ENCODE measurements at regions not wholly inside any gene's neighbourhood (a gene's known extent, or its start where the extent isn't known, plus 50 kb on each side); places are given as distances from the start of the nearest gene placed in this dataset.
"Not testable (repeated sequence)": the region's sequence is repeated elsewhere in the genome, so short reads cannot be mapped to it uniquely, and the experiment has no call there.

DNA sequence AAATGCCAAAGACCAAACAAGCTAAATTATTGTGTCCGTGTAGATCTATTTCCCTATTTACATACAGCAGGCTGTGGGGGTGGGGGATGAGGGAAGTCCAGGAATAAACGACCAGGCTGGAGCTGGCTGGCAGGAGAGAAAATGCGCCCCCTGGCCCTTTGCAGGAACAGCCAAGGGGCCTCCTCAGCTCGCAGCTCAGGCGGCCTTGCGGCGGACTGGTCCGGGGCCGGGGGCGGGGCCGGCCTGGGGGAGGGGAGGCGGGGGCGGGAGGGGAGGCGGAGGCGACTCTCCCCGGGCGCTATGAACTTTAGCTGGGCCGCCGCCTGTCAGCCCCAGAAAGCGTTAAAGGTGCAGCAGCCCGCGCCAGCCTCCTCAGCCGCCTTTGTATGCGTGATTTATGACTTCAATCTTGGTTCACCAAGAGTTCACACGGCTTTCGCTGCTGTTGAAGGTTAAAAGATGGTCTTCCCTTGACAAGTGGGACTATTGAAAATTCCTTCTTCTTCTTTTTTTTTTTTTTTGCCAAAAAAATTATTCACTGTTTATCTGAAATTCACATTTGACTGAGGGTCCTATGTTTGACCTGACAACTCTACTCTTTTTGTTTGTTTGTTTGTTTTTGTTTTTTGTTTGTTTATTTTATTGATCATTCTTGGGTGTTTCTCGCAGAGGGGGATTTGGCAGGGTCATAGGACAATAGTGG, 967.0 kb upstream of the DEFB115 start:
- H3K4me3 ChIP-seq (ENCODE audit: insufficient read depth, low read length, poor library complexity, severe bottlenecking); H3K9ac ChIP-seq (ENCODE audit: low read length); H3K27ac ChIP-seq (ENCODE audit: low read depth, low read length); H3K9me3 ChIP-seq (ENCODE audit: insufficient read depth, low read length); H3K9me2 ChIP-seq (replicated peaks; ENCODE audit: insufficient read depth, low read length); H2AFZ ChIP-seq (ENCODE audit: low read depth, low read length, severe bottlenecking); H3K79me2 ChIP-seq (ENCODE audit: insufficient read depth, low read length); H3F3A ChIP-seq (ENCODE audit: insufficient read depth); H4K20me1 ChIP-seq (ENCODE audit: low read depth, low read length); H3K4me2 ChIP-seq (ENCODE audit: low read depth, low read length, poor library complexity, severe bottlenecking); H3K36me3 ChIP-seq (ENCODE audit: low read length); H3K27me3 ChIP-seq (ENCODE audit: low read length): not testable (repeated sequence)

DNA sequence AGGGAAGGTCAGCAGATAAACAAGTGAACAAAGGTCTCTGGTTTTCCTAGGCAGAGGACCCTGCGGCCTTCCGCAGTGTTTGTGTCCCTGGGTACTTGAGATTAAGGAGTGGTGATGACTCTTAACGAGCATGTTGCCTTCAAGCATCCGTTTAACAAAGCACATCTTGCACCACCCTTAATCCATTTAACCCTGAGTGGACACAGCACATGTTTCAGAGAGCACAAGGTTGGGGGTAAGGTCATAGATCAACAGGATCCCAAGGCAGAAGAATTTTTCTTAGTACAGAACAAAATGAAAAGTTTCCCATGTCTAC, 966.4 kb upstream of the DEFB115 start:
- not testable (repeated sequence) for H2AFZ ChIP-seq (ENCODE audit: low read depth, low read length, severe bottlenecking); H3K36me3 ChIP-seq (ENCODE audit: low read length); H3K27me3 ChIP-seq (ENCODE audit: low read length); H4K20me1 ChIP-seq (ENCODE audit: low read depth, low read length); H3K9me2 ChIP-seq (replicated peaks; ENCODE audit: insufficient read depth, low read length); H3K79me2 ChIP-seq (ENCODE audit: insufficient read depth, low read length); H3F3A ChIP-seq (ENCODE audit: insufficient read depth); H3K9ac ChIP-seq (ENCODE audit: low read length); H3K4me3 ChIP-seq (ENCODE audit: insufficient read depth, low read length, poor library complexity, severe bottlenecking); H3K9me3 ChIP-seq (ENCODE audit: insufficient read depth, low read length); H3K27ac ChIP-seq (ENCODE audit: low read depth, low read length); H3K4me2 ChIP-seq (ENCODE audit: low read depth, low read length, poor library complexity, severe bottlenecking)

DNA sequence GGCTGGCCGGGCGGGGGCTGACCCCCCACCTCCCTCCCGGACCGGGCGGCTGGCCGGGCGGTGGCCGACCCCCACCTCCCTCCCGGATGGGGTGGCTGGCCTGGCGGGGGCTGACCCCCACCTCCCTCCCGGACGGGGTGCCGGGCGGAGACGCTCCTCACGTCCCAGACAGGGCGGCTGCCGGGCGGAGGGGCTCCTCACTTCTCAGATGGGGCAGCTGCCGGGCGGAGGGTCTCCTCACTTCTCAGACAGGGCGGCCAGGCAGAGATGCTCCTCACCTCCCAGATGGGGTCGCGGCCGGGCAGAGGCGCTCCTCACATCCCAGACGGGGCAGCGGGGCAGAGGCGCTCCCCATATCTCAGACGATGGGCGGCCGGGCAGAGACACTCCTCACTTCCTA, 965.8 kb upstream of the DEFB115 start:
- H3K4me3 ChIP-seq (ENCODE audit: insufficient read depth, low read length, poor library complexity, severe bottlenecking); H3K36me3 ChIP-seq (ENCODE audit: low read length); H3K4me2 ChIP-seq (ENCODE audit: low read depth, low read length, poor library complexity, severe bottlenecking); H3K9me2 ChIP-seq (replicated peaks; ENCODE audit: insufficient read depth, low read length); H2AFZ ChIP-seq (ENCODE audit: low read depth, low read length, severe bottlenecking); H3K9me3 ChIP-seq (ENCODE audit: insufficient read depth, low read length); H3K79me2 ChIP-seq (ENCODE audit: insufficient read depth, low read length); H4K20me1 ChIP-seq (ENCODE audit: low read depth, low read length); H3K27me3 ChIP-seq (ENCODE audit: low read length); H3K9ac ChIP-seq (ENCODE audit: low read length); H3K27ac ChIP-seq (ENCODE audit: low read depth, low read length); H3F3A ChIP-seq (ENCODE audit: insufficient read depth): not testable (repeated sequence)

DNA sequence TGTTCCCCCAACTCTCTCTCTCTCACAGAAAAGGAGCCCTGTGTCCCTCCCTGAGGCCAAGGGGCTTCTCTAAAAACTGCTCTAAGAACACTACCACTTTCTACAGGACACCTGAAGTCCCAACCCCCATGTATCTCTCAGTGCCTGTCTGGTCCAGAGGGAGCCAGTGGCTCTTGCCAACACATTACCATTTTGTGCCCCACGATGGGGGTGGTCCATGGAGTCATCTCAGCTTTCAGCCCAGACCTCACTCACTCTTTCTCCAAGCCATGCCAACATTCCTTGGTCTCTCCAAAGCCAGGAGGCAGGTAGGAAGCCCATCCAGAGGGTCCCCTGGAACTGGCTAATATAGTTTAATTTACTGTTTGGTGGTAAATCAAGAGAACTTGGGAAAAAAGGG, 962.1 kb upstream of the DEFB115 start:
- H3F3A ChIP-seq (ENCODE audit: insufficient read depth); H3K36me3 ChIP-seq (ENCODE audit: low read length); H3K9me2 ChIP-seq (replicated peaks; ENCODE audit: insufficient read depth, low read length); H3K4me3 ChIP-seq (ENCODE audit: insufficient read depth, low read length, poor library complexity, severe bottlenecking); H3K79me2 ChIP-seq (ENCODE audit: insufficient read depth, low read length); H3K4me2 ChIP-seq (ENCODE audit: low read depth, low read length, poor library complexity, severe bottlenecking); H3K9ac ChIP-seq (ENCODE audit: low read length); H3K9me3 ChIP-seq (ENCODE audit: insufficient read depth, low read length); H3K27me3 ChIP-seq (ENCODE audit: low read length); H3K27ac ChIP-seq (ENCODE audit: low read depth, low read length); H4K20me1 ChIP-seq (ENCODE audit: low read depth, low read length); H2AFZ ChIP-seq (ENCODE audit: low read depth, low read length, severe bottlenecking): not testable (repeated sequence)

DNA sequence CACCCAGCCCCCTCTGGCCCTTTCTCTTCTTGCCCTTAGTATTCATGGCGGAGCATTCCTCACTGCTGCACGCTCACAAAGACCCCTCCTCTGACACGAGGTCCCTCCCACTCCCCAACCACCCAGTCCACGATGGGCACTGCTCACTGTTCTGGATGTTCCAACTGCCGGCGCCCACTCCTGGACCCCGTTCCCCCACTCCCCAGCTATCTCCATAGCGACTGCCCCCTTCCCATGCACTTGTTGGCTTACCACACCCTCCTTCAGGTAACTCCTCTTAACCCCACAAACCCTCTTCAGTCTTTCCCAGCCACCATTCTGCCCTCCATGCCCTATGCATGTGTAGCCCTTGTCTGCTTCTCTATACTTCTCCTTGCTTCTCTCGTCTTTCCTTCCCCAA, 961.5 kb upstream of the DEFB115 start:
- not testable (repeated sequence) for H3K4me2 ChIP-seq (ENCODE audit: low read depth, low read length, poor library complexity, severe bottlenecking); H3K36me3 ChIP-seq (ENCODE audit: low read length); H3K9me3 ChIP-seq (ENCODE audit: insufficient read depth, low read length); H3K27me3 ChIP-seq (ENCODE audit: low read length); H4K20me1 ChIP-seq (ENCODE audit: low read depth, low read length); H3K9ac ChIP-seq (ENCODE audit: low read length); H2AFZ ChIP-seq (ENCODE audit: low read depth, low read length, severe bottlenecking); H3K27ac ChIP-seq (ENCODE audit: low read depth, low read length); H3K9me2 ChIP-seq (replicated peaks; ENCODE audit: insufficient read depth, low read length); H3F3A ChIP-seq (ENCODE audit: insufficient read depth); H3K4me3 ChIP-seq (ENCODE audit: insufficient read depth, low read length, poor library complexity, severe bottlenecking); H3K79me2 ChIP-seq (ENCODE audit: insufficient read depth, low read length)

DNA sequence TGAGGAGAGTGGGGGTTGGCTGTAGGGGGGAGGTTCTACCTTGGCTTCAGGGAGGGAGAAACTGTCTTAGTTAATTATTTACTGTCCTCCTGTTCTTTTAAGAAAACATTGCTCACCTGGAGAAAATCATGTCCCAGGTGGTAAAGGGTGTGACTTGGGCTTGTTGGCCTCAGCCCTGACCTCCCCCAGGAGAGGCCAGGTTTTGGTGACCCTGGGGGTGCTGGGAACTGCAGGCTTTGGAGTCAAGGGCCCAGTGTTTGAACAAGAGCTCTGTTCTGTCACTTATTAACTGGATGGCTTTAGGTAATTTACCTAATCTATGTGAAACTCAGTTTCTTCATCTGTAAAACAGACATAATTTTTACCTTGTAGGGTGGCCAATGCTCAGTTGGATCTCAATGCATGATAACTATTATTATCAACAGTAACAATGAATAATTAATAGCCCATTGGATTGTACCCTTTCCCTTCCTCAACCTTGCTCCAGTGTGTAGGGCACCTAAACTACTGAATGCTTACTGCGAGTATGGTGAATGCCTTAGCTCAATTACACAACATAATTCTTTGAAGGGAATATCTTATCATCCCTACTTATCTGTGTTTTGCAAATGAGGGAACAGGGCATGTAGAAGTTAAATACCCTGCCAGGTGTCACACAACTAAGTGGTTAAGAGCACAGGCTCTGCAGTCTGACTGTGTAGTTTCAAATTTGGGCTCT, 959.4 kb upstream of the DEFB115 start:
- H3F3A ChIP-seq (ENCODE audit: insufficient read depth); H3K4me2 ChIP-seq (ENCODE audit: low read depth, low read length, poor library complexity, severe bottlenecking); H3K9me3 ChIP-seq (ENCODE audit: insufficient read depth, low read length); H3K9me2 ChIP-seq (replicated peaks; ENCODE audit: insufficient read depth, low read length); H2AFZ ChIP-seq (ENCODE audit: low read depth, low read length, severe bottlenecking); H3K4me3 ChIP-seq (ENCODE audit: insufficient read depth, low read length, poor library complexity, severe bottlenecking); H4K20me1 ChIP-seq (ENCODE audit: low read depth, low read length); H3K9ac ChIP-seq (ENCODE audit: low read length); H3K27me3 ChIP-seq (ENCODE audit: low read length); H3K79me2 ChIP-seq (ENCODE audit: insufficient read depth, low read length); H3K36me3 ChIP-seq (ENCODE audit: low read length); H3K27ac ChIP-seq (ENCODE audit: low read depth, low read length): not testable (repeated sequence)

DNA sequence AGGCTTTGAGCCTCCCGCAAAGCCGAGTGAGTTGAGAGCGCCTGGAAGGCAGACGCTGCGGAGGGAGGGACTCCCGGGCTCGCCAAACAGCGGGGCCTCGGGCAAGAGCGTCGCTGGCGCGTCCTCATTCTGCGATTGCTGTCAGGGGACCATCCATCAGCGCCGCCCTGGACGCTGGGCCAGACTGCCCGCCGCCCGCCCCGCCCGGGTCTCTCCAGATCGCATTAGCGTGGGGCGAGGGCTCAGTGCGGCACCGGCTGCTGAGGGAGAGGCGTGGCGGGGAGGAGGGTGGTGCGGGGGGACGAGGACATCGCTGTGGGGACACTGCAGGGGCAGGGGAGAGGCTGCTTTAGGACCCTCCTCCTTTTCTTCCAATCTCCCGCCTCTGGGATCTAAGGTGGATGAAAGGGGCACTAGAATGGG, 957.2 kb upstream of the DEFB115 start:
- H3K4me3 ChIP-seq (ENCODE audit: insufficient read depth, low read length, poor library complexity, severe bottlenecking); H3K9me2 ChIP-seq (replicated peaks; ENCODE audit: insufficient read depth, low read length); H3F3A ChIP-seq (ENCODE audit: insufficient read depth); H3K9me3 ChIP-seq (ENCODE audit: insufficient read depth, low read length); H3K9ac ChIP-seq (ENCODE audit: low read length); H3K27ac ChIP-seq (ENCODE audit: low read depth, low read length); H4K20me1 ChIP-seq (ENCODE audit: low read depth, low read length); H3K79me2 ChIP-seq (ENCODE audit: insufficient read depth, low read length); H3K27me3 ChIP-seq (ENCODE audit: low read length); H3K4me2 ChIP-seq (ENCODE audit: low read depth, low read length, poor library complexity, severe bottlenecking); H3K36me3 ChIP-seq (ENCODE audit: low read length); H2AFZ ChIP-seq (ENCODE audit: low read depth, low read length, severe bottlenecking): not testable (repeated sequence)

DNA sequence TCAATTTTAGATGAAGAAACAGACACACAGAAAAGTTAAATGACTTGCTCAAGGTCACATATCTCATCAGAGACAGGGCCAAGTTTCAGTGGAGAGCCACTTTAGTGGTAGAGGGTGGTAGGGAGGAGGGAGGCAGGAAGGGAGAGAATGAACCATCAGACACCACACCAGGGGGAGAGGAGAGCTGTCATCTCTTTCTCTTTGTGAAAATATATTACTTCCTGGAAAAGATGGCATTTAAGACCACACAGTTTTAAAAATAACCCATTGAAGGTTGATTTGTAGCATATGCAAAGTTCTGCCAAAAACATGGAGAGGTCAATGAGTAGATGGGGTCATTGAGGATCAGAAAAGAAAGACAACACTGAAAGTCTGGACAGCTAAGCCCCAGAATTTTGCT, 954.7 kb upstream of the DEFB115 start:
- H3K27ac ChIP-seq (ENCODE audit: low read depth, low read length), result not testable (repeated sequence)

More for the DNA sequence above, 954.7 kb upstream of the DEFB115 start:
- not testable (repeated sequence) for H3K36me3 ChIP-seq (ENCODE audit: low read length); H3K9me2 ChIP-seq (replicated peaks; ENCODE audit: insufficient read depth, low read length); H3K79me2 ChIP-seq (ENCODE audit: insufficient read depth, low read length); H3F3A ChIP-seq (ENCODE audit: insufficient read depth); H2AFZ ChIP-seq (ENCODE audit: low read depth, low read length, severe bottlenecking); H3K4me2 ChIP-seq (ENCODE audit: low read depth, low read length, poor library complexity, severe bottlenecking); H3K27me3 ChIP-seq (ENCODE audit: low read length); H4K20me1 ChIP-seq (ENCODE audit: low read depth, low read length); H3K9me3 ChIP-seq (ENCODE audit: insufficient read depth, low read length); H3K9ac ChIP-seq (ENCODE audit: low read length); H3K4me3 ChIP-seq (ENCODE audit: insufficient read depth, low read length, poor library complexity, severe bottlenecking)

Data from SU-DHL-6 (cell line).